Transverse colon (tissue), 4 donors: ENCODE measurements at regions not wholly inside any gene's neighbourhood (a gene's known extent, or its start where the extent isn't known, plus 50 kb on each side); places are given as distances from the start of the nearest gene placed in this dataset.
"Not testable (repeated sequence)": the region's sequence is repeated elsewhere in the genome, so short reads cannot be mapped to it uniquely, and the experiment has no call there.

Source experiments
- DNase-seq: peaks from one replicate; pipeline ENCODE4 v3.0.0-alpha.2; 2019
- H3K27ac ChIP-seq, 4 donors: fragments of 200-600 bp; sonication (generic); 2 replicates each; pipeline ENCODE4 v1.5.1; 2016 to 2018; ENCODE audit warnings: inconsistent platforms in 4 of 4
- H3K27me3 ChIP-seq: fragments of 200-600 bp; sonication (generic); 2 replicates; pipeline ENCODE4 v1.5.1; 2017; ENCODE audit warnings: inconsistent platforms
- H3K36me3 ChIP-seq, 4 donors: fragments of 200-600 bp; sonication (generic); 2 replicates each; pipeline ENCODE4 v1.5.1; 2017 to 2019; ENCODE audit warnings: inconsistent platforms in 4 of 4
- H3K4me1 ChIP-seq, 4 donors: fragments of 200-600 bp; sonication (generic); 2 replicates each; pipeline ENCODE4 v1.5.1; 2017 to 2020; ENCODE audit warnings: inconsistent platforms in 4 of 4
- H3K4me3 ChIP-seq, 4 donors: fragments of 200-600 bp; sonication (generic); 1 replicate in 1 of 4; 2 replicates in 3 of 4; pipeline versions ENCODE4 v1.5.1 to v1.6.1; 2017 to 2019; ENCODE audit warnings: inconsistent platforms in 4 of 4
- H3K9me3 ChIP-seq, 2 donors: fragments of 200-600 bp; sonication (generic); 2 replicates each; pipeline ENCODE4 v1.5.1; 2017 to 2019; ENCODE audit warnings: inconsistent platforms in 2 of 2
- EP300 ChIP-seq: sonication (generic); formaldehyde crosslinking; IDR thresholded peaks from one replicate; pipeline ENCODE4 v1.6.1; 2017; ENCODE audit warnings: antibody characterized with exemption, low read depth
- POLR2A ChIP-seq: fragments of 450-650 bp; IDR thresholded peaks from one replicate; pipeline ENCODE4 v1.6.1; 2016; ENCODE audit warnings: antibody characterized with exemption, mild to moderate bottlenecking, moderate library complexity
- POLR2AphosphoS5 ChIP-seq, 3 donors: sonication (generic); formaldehyde crosslinking; IDR thresholded peaks; one replicate each; pipeline ENCODE4 v1.6.1; 2016; ENCODE audit warnings: antibody characterized with exemption in 3 of 3
- WGBS, 2 donors: methylation state at CpG; one replicate each; pipeline ENCODE4 v1.1.5; 2018; ENCODE audit warnings: low coverage in 1 of 2; 5-methylcytosine and 5-hydroxymethylcytosine counted together
- in situ Hi-C, 4 donors: fragments of 200-750 bp; cut with MboI; loops; one replicate each; pipeline versions ENCODE4 v1.15.0 to v1.15.1; 2017; ENCODE audit warnings: low sequenced_read_pairs in 3 of 4, low pct_ligation_motif_present in 1 of 4, low pct_unique_long_range_greater_than_20kb in 1 of 4
- intact Hi-C: fragments of 100-400 bp; cut with DNase I; formaldehyde crosslinking; loops from one replicate; pipeline ENCODE4 v1.15.1; 2023; ENCODE audit warnings: low total_unique reads
- TF ChIP-seq, protein P1 (sequence below), 5 experiments: fragments of 200-600 bp in 3 of 5; fragments of 450-650 bp in 2 of 5; sonication (generic) in 3 of 5; IDR thresholded peaks; 1 replicate in 2 of 5; 2 replicates in 3 of 5; pipeline ENCODE4 v1.5.1; 2016 to 2017; ENCODE audit warnings: antibody characterized with exemption in 5 of 5, inconsistent platforms in 3 of 5, mild to moderate bottlenecking in 2 of 5, moderate library complexity in 1 of 5

DNA sequence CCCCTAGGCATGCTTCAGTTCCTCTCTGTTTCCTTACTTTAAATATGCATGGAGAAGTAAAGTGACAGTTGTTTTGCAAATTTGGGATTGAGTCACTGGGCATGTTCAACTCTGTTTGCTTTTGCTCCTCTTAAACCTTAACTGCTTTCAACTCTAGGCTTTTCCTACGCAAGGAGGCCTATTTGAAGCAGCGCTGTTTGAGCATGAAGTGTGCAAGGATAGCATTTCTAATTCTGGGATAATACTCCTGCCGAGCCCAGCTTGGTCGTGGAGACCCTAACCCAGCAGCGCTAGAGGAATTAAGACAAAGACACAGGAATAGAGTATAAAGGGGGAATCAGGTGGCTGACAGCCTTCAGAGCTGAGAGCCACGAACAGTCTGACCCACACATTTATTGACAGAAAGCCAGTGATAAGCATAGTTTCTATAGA is 803.4 kb upstream of the CDH10 start:
- TF ChIP-seq POLR2AphosphoS5 (IDR thresholded peaks at IDR 0.05) (no peak), POLR2A (no peak), EP300 (no peak)
- TF ChIP-seq, protein P1, sequence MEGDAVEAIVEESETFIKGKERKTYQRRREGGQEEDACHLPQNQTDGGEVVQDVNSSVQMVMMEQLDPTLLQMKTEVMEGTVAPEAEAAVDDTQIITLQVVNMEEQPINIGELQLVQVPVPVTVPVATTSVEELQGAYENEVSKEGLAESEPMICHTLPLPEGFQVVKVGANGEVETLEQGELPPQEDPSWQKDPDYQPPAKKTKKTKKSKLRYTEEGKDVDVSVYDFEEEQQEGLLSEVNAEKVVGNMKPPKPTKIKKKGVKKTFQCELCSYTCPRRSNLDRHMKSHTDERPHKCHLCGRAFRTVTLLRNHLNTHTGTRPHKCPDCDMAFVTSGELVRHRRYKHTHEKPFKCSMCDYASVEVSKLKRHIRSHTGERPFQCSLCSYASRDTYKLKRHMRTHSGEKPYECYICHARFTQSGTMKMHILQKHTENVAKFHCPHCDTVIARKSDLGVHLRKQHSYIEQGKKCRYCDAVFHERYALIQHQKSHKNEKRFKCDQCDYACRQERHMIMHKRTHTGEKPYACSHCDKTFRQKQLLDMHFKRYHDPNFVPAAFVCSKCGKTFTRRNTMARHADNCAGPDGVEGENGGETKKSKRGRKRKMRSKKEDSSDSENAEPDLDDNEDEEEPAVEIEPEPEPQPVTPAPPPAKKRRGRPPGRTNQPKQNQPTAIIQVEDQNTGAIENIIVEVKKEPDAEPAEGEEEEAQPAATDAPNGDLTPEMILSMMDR (IDR thresholded peaks at IDR 0.05) = no peak
- WGBS, 2 donors = 40 to 43% methylated on average over 5 to 6 of the region's 6 CpGs
- intact Hi-C loops (no loop called here), in situ Hi-C loops (no loop called here)
- Histone ChIP-seq H3K27ac (no peak overlapping the region), H3K4me1 (no peaks in the 10 kb centered on the region), H3K9me3 (peaks cover 0 to 3% of the 10 kb centered on the region in 2 donors), H3K36me3 (no peaks in the 10 kb centered on the region), H3K4me3 (no peak overlapping the region), H3K27me3 (no peaks in the 10 kb centered on the region)
- DNase-seq = no peak

DNA sequence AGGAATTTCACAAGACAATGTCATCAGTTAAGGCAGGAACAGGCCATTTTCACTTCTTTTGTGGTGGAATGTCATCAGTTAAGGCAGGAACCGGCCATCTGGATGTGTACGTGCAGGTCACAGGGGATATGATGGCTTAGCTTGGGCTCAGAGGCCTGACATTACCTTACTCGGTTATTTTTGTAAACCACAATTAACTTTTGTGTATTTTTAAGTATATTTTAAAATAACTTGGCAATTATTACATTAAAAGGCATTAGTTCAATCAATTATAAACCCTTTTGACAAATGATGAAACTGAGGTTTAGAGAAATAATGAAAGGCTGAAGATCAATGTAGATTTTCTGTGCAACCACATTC is 801.3 kb upstream of the CDH10 start:
- H3K4me3 ChIP-seq, intact Hi-C loops, H3K36me3 ChIP-seq, H3K27ac ChIP-seq, H3K4me1 ChIP-seq, H3K27me3 ChIP-seq, DNase-seq, in situ Hi-C loops, H3K9me3 ChIP-seq: not testable (repeated sequence)
- WGBS, 2 donors = 54 to 64% methylated on average over 2 to 3 of the region's 3 CpGs

DNA sequence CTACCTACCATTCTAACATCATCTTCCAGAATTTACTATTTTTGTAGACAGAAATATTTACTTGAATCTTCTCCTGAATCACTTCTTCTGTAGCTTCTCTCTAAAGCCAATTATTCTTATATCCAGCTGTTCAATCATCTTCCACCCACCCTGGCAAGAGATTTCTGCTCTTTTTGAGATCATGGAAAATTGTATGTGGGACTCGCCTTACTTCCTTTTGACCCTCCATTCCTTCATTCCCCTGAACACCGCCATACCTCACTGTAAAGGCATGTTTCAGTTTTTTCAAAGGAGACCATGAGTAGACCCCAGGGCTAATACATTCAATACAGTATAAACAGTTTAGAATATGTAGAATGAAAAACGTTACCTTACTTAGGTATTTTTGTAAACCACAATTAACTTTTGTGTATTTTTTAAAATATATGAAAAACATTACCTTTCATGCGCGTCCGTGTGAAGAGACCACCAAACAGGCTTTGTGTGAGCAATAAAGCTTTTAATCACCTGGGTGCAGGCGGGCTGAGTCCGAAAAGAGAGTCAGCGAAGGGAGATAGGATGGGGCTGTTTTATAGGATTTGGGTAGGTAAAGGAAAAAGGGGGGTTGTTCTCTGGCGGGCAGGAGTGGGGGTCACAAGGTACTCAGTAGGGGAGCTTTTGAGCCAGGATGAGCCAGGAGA is 800.7 kb upstream of the CDH10 start:
- in situ Hi-C loops = not testable (repeated sequence)
- 74 to 75% methylated on average over 10 of the region's 10 CpGs for WGBS, 2 donors

DNA sequence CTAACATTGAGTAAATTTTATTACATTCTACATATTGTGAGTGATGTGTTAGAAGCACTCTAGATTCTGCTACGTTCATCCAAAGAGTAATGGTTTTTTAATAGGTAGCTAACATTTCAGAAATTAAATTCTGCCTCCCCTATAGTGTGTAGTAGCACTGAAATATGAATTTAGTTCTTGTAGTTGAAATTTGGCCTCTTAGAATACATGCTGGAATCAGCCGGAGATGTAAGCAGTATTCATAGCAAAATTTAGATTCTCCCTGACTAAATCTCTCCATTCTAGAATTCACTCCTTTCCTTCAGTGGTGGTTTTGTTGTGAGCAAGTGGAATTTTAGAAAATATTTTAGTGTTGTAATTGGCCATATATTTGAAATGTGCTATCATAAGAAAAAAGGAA is 799.9 kb upstream of the CDH10 start:
- H3K4me3 ChIP-seq = no peak overlapping the region
- no peak for DNase-seq
- TF ChIP-seq, protein P1 (IDR thresholded peaks at IDR 0.05) = no peak
- TF ChIP-seq POLR2AphosphoS5 (IDR thresholded peaks at IDR 0.05) (no peak), POLR2A (no peak), EP300 (no peak)
- in situ Hi-C loops = no loop called here
- H3K27me3 ChIP-seq = no peaks in the 10 kb centered on the region
- H3K9me3 ChIP-seq = peaks cover 0 to 3% of the 10 kb centered on the region in 2 donors
- H3K4me1 ChIP-seq = no peaks in the 10 kb centered on the region
- intact Hi-C loops = no loop called here
- H3K36me3 ChIP-seq = no peaks in the 10 kb centered on the region
- no peak overlapping the region for H3K27ac ChIP-seq
- 61 to 67% methylated on average over 2 of the region's 2 CpGs for WGBS, 2 donors

More for the DNA sequence above, 800.7 kb upstream of the CDH10 start:
- H3K36me3 ChIP-seq, H3K27me3 ChIP-seq, H3K4me3 ChIP-seq, intact Hi-C loops, H3K9me3 ChIP-seq, DNase-seq, H3K27ac ChIP-seq, H3K4me1 ChIP-seq: not testable (repeated sequence)

DNA sequence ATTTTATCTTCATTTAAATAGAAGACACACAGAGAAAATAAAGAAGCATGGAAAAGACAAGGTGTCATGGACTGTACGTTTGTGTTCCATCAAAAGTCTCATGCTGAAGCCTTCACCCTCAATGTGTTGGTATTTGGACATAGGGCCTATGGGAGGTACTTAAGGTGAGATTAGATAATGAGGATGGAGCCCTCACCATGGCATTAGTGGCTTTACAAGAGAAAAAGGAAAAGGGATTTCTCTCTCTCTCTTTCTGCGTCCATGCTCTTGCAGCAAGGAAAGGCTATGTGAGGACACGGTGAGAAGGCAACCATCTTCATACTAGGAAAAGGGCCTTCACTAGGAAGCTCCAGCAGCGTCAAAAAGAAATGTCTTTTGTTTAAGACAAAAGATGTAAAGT is 797.0 kb upstream of the CDH10 start:
- TF ChIP-seq EP300 (no peak), POLR2A (no peak), POLR2AphosphoS5 (IDR thresholded peaks at IDR 0.05) (no peak)
- TF ChIP-seq, protein P1 (IDR thresholded peaks at IDR 0.05) = no peak
- no peak for DNase-seq
- no peak overlapping the region for H3K27ac ChIP-seq
- no peaks in the 10 kb centered on the region for H3K36me3 ChIP-seq
- H3K9me3 ChIP-seq = peaks cover 0 to under 1% of the 10 kb centered on the region in 2 donors
- in situ Hi-C loops (no loop called here), intact Hi-C loops (no loop called here)
- H3K4me3 ChIP-seq = no peak overlapping the region
- WGBS, 2 donors = 69 to 78% methylated on average over 4 of the region's 4 CpGs
- H3K4me1 ChIP-seq = no peaks in the 10 kb centered on the region
- no peaks in the 10 kb centered on the region for H3K27me3 ChIP-seq
